ENCODE measurements at regions not wholly inside any gene's neighbourhood (a gene's known extent, or its start where the extent isn't known, plus 50 kb on each side); places are given as distances from the start of the nearest gene placed in this dataset.

GRCh38 chrX:97898798-97899197 is 1015.1 kb downstream of the RPA4 start:
- TF ChIP-seq, protein P1, sequence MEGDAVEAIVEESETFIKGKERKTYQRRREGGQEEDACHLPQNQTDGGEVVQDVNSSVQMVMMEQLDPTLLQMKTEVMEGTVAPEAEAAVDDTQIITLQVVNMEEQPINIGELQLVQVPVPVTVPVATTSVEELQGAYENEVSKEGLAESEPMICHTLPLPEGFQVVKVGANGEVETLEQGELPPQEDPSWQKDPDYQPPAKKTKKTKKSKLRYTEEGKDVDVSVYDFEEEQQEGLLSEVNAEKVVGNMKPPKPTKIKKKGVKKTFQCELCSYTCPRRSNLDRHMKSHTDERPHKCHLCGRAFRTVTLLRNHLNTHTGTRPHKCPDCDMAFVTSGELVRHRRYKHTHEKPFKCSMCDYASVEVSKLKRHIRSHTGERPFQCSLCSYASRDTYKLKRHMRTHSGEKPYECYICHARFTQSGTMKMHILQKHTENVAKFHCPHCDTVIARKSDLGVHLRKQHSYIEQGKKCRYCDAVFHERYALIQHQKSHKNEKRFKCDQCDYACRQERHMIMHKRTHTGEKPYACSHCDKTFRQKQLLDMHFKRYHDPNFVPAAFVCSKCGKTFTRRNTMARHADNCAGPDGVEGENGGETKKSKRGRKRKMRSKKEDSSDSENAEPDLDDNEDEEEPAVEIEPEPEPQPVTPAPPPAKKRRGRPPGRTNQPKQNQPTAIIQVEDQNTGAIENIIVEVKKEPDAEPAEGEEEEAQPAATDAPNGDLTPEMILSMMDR (IDR thresholded peaks at IDR 0.05) = no peak
- TF ChIP-seq POLR2A (IDR thresholded peaks at IDR 0.05) = no peak
